Fibroblast of peridontal ligament (primary cell): ENCODE measurements at regions not wholly inside any gene's neighbourhood (a gene's known extent, or its start where the extent isn't known, plus 50 kb on each side); places are given as distances from the start of the nearest gene placed in this dataset.
A peak's percentile ranks its signal among the peaks of the same experiment; 100 is the strongest.
"Not testable (repeated sequence)": the region's sequence is repeated elsewhere in the genome, so short reads cannot be mapped to it uniquely, and the experiment has no call there.

Experiments
- DNase-seq: peaks from one replicate; pipeline ENCODE4 v3.0.0-alpha.2; 2010; ENCODE audit errors: extremely low read depth

- not testable (repeated sequence) for DNase-seq
Measured at GRCh38 chr2:209300766-209301165, 123.1 kb upstream of the MAP2 start.

GRCh38 chr2:209305026-209305425 lies 118.8 kb upstream of the MAP2 start:
- no peak for DNase-seq

GRCh38 chr2:209305746-209306196 lies 118.1 kb upstream of the MAP2 start:
- no peak for DNase-seq

GRCh38 chr2:209307161-209308001 lies 116.5 kb upstream of the MAP2 start:
- no peak for DNase-seq

GRCh38 chr2:209308415-209308814 lies 115.4 kb upstream of the MAP2 start:
- no peak for DNase-seq

- DNase-seq: no peak
Measured at GRCh38 chr2:209311948-209312347, 111.9 kb upstream of the MAP2 start.

- DNase-seq: not testable (repeated sequence)
Measured at GRCh38 chr2:209312450-209312849, 111.4 kb upstream of the MAP2 start.

GRCh38 chr2:209314653-209315052 lies 109.2 kb upstream of the MAP2 start:
- no peak for DNase-seq

- no peak for DNase-seq
Measured at GRCh38 chr2:209316141-209316540, 107.7 kb upstream of the MAP2 start.

GRCh38 chr2:209321076-209321475 lies 102.8 kb upstream of the MAP2 start:
- no peak for DNase-seq

GRCh38 chr2:209321581-209321980 lies 102.3 kb upstream of the MAP2 start:
- DNase-seq: no peak

- no peak for DNase-seq
Measured at GRCh38 chr2:209322041-209322440, 101.8 kb upstream of the MAP2 start.

GRCh38 chr2:209322905-209323512 lies 100.8 kb upstream of the MAP2 start:
- DNase-seq: no peak

- no peak for DNase-seq
Measured at GRCh38 chr2:209323738-209324137, 100.1 kb upstream of the MAP2 start.

- no peak for DNase-seq
Measured at GRCh38 chr2:209324281-209324680, 99.6 kb upstream of the MAP2 start.

- DNase-seq: peak; percentile 49
Measured at GRCh38 chr2:209331291-209331844, 92.5 kb upstream of the MAP2 start.

- DNase-seq: peak; percentile 61
Measured at GRCh38 chr2:209334188-209335017, 89.4 kb upstream of the MAP2 start.

GRCh38 chr2:209340522-209340921 lies 83.3 kb upstream of the MAP2 start:
- no peak for DNase-seq

GRCh38 chr2:209344349-209344748 lies 79.5 kb upstream of the MAP2 start:
- DNase-seq: no peak

GRCh38 chr2:209348433-209348832 lies 75.4 kb upstream of the MAP2 start:
- no peak for DNase-seq

GRCh38 chr2:209351636-209352035 lies 72.2 kb upstream of the MAP2 start:
- DNase-seq: no peak

- DNase-seq: no peak
Measured at GRCh38 chr2:209358992-209359391, 64.9 kb upstream of the MAP2 start.
